GM20431 (cell line): ENCODE measurements at regions not wholly inside any gene's neighbourhood (a gene's known extent, or its start where the extent isn't known, plus 50 kb on each side); places are given as distances from the start of the nearest gene placed in this dataset.

Experiments used
- in situ Hi-C: fragments of 300-500 bp; cut with MseI, MboI; formaldehyde crosslinking; loops from one replicate; pipeline ENCODE4 v1.15.0; 2020; ENCODE audit warnings: low sequenced_read_pairs; ENCODE audit not compliant: unreplicated experiment

GRCh38 chr10:86579883-86580520 lies 58.4 kb upstream of the WAPL start:
- in situ Hi-C loops, result loop anchor here (10.0 kb wide), 1 partner anchor 185 kb away; no protein-coding TSS in a partner anchor

- in situ Hi-C loops, result loop anchor here (10.0 kb wide), 1 partner anchor 186 kb away; no protein-coding TSS in a partner anchor
These were observed 58.9 kb upstream of the WAPL start for GRCh38 chr10:86580521-86580891.

GRCh38 chr10:86583983-86584382 lies 62.4 kb upstream of the WAPL start:
- in situ Hi-C loops, result loop anchor here (10.0 kb wide), 1 partner anchor 189 kb away; no protein-coding TSS in a partner anchor

- in situ Hi-C loops, result loop anchor here (10.0 kb wide), 1 partner anchor 190 kb away; no protein-coding TSS in a partner anchor
These were observed 63.7 kb upstream of the WAPL start for GRCh38 chr10:86585037-86585929.

GRCh38 chr10:86586516-86586915 lies 64.9 kb upstream of the WAPL start:
- in situ Hi-C loops, result loop anchor here (10.0 kb wide), 1 partner anchor 192 kb away; no protein-coding TSS in a partner anchor

- in situ Hi-C loops, result loop anchor here (10.0 kb wide), 1 partner anchor 194 kb away; no protein-coding TSS in a partner anchor
These were observed 65.6 kb upstream of the OPN4 start for GRCh38 chr10:86588781-86589180.

GRCh38 chr10:86591436-86591835 lies 62.9 kb upstream of the OPN4 start:
- in situ Hi-C loops, result no loop called here

GRCh38 chr10:86592413-86592812 lies 61.9 kb upstream of the OPN4 start:
- in situ Hi-C loops, result no loop called here

- in situ Hi-C loops, result no loop called here
These were observed 59.8 kb upstream of the OPN4 start for GRCh38 chr10:86594535-86594934.

GRCh38 chr10:86595496-86595895 lies 58.9 kb upstream of the OPN4 start:
- in situ Hi-C loops, result no loop called here

- in situ Hi-C loops, result no loop called here
These were observed 58.1 kb upstream of the OPN4 start for GRCh38 chr10:86596266-86596665.

- in situ Hi-C loops, result no loop called here
These were observed 57.0 kb upstream of the OPN4 start for GRCh38 chr10:86597306-86597705.

GRCh38 chr10:86598151-86598550 lies 56.2 kb upstream of the OPN4 start:
- in situ Hi-C loops, result no loop called here

- in situ Hi-C loops, result no loop called here
These were observed 55.3 kb upstream of the OPN4 start for GRCh38 chr10:86599041-86599440.

GRCh38 chr10:86599729-86600128 lies 54.6 kb upstream of the OPN4 start:
- in situ Hi-C loops, result no loop called here

GRCh38 chr10:86600296-86600695 lies 54.1 kb upstream of the OPN4 start:
- in situ Hi-C loops, result no loop called here

- in situ Hi-C loops, result no loop called here
These were observed 52.3 kb upstream of the OPN4 start for GRCh38 chr10:86601956-86602602.

- in situ Hi-C loops, result no loop called here
These were observed 51.1 kb upstream of the OPN4 start for GRCh38 chr10:86603256-86603655.
